Endothelial cell of hepatic sinusoid (primary cell): ENCODE measurements at regions not wholly inside any gene's neighbourhood (a gene's known extent, or its start where the extent isn't known, plus 50 kb on each side); places are given as distances from the start of the nearest gene placed in this dataset.

Source experiments
- in situ Hi-C: cut with HindIII; loops from 2 replicates; pipeline ENCODE4 v1.10.0; 2017; ENCODE audit warnings: low sequenced_read_pairs

DNA sequence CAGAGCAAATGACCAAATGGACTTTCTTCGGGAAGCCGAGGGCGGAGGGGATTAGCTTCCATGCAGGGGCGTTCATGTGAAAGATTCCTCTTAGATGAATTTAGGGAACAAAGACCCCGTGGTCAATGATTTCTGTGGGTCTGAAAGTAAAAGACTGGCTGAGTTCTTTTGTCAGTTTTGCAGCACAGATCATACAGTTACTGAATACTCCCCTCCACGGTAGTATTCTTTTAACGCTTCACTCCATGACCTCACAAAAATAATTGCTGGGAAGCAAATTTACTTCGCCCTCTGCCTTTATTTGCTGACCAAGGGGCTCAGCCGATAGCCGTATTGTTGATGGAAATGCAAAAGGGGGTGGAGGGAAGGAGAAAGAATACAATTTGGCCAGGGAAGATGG, 86.0 kb upstream of the SALL4 start:
- in situ Hi-C loops = loop anchor here (5.0 kb wide), 2 partner anchors 64 to 76 kb away; no protein-coding TSS in a partner anchor

- in situ Hi-C loops = loop anchor here (5.0 kb wide), 2 partner anchors 65 to 75 kb away; no protein-coding TSS in a partner anchor
Observed at GRCh38 chr20:51886891-51887608, 84.7 kb upstream of the SALL4 start.

- in situ Hi-C loops = loop anchor here (5.0 kb wide), 2 partner anchors 66 to 74 kb away; no protein-coding TSS in a partner anchor
Observed at GRCh38 chr20:51886341-51886740, 84.0 kb upstream of the SALL4 start.

DNA sequence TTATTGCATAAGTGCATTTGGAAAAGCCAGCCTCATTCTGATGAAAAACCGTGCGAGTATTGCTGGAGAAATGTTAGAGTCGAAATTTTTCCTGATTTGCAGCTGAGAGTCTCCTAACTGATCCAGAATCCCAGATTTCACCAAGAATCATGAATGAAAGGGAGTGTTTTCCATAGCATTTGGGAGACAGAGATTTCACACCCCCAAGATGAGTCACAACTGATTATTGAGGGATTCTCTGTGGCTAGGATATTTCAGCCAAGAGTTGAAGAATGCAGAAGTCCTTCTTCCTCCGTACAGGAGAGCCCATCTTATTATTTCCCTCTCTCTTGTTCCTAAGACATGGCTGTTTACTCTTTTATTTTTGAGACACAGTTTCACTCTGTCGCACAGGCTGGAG, 82.2 kb upstream of the SALL4 start:
- in situ Hi-C loops = no loop called here

DNA sequence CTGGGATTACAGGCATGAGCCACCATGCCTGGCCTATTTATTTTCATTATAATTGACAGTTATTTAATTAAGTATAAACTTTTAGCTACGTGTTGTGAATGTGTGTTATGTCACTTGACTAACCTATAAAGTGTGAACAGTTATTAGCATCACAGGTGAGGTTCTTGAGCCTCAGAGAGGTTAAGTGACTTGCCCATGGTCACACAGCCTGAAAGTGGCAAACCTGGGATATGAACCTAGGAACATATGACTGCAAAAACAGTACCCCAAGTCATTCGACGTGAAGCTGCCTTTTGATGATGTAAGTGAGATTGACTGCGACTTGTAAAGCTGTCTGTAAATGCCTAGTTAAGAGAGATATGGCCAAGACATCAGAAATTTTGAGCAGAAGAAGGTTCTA, 77.9 kb upstream of the SALL4 start:
- in situ Hi-C loops = no loop called here

- in situ Hi-C loops = no loop called here
Observed at GRCh38 chr20:51876313-51876940, 74.1 kb upstream of the SALL4 start.

GRCh38 chr20:51873652-51874051, 71.3 kb upstream of the SALL4 start:
- in situ Hi-C loops = no loop called here

DNA sequence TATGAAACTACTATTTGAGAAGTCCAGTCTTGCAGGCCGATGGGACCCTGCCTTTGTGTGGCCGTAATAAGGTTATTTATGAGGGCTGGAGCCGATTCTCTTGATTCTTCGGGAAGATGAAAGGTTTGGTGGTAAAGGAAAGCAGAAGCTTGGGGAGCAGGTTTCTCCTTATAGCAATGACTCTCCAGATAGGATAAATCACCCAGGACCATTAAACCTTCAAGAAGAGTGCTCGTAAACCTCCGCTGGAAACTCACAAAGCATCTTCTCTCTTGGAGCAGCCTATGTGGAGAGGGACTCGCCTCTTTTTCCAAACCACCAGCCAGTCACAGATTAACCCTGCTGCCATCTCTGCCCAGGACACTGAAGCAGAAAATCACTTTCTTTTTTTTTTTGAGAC, 69.6 kb upstream of the SALL4 start:
- in situ Hi-C loops = no loop called here

DNA sequence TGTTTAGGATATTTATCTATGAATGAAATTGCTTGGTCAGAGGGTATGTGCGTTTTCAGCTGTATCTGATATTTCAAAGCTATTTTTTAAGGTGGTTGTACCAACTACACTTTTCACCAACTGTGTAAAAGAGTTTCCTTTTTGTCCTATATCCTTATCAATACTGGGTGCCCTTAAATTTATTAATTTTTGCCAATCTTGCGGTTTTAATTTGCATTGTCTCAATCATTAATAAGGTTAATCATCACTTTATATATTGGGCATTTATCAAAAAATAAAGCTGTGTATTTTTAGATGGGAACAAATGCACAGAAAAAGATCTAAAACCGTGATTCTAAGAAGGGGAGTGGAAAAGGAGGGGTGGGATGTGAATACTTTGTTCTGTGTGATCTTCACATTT, 66.7 kb upstream of the SALL4 start:
- in situ Hi-C loops = no loop called here

DNA sequence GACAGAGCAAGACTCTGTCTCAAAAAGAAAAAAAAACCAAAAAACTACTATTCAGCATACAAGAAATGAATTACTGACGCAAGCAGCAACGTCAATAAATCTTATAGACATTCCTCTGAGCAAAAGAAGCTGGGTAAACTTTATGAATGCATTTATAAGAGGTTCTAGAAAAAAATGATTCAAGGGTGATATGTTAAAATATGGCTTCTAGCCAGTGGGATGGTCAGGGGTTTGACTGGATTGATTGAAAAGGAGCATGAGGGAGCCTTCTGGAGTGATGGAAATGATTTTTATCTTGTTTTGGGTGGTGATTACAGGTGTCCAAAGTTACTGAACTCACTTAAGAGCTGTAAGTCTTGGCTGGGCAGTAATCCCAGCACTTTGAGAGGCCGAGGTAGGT, 64.9 kb upstream of the SALL4 start:
- in situ Hi-C loops = no loop called here

DNA sequence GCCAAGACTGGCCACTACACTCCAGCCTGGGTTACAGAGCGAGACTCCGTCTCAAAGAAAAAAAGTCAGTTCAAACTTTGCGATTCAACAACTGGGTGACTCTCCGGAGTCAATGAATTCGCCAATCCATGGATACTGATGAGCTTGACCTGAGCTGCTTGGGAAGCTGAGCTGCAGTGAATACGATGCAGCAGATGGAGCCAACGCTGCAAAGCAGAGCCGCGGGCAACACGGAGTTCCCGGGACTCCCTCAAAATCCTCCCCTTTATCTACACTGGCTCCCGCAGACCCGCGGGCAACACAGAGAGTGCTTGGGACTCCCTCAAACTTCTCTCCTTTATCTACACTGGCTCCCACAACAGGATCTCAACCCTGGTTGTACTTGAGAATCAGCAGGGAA, 62.6 kb upstream of the SALL4 start:
- in situ Hi-C loops = no loop called here

GRCh38 chr20:51862796-51863195, 60.5 kb upstream of the SALL4 start:
- in situ Hi-C loops = no loop called here

GRCh38 chr20:51861726-51862466, 59.6 kb upstream of the SALL4 start:
- in situ Hi-C loops = no loop called here

DNA sequence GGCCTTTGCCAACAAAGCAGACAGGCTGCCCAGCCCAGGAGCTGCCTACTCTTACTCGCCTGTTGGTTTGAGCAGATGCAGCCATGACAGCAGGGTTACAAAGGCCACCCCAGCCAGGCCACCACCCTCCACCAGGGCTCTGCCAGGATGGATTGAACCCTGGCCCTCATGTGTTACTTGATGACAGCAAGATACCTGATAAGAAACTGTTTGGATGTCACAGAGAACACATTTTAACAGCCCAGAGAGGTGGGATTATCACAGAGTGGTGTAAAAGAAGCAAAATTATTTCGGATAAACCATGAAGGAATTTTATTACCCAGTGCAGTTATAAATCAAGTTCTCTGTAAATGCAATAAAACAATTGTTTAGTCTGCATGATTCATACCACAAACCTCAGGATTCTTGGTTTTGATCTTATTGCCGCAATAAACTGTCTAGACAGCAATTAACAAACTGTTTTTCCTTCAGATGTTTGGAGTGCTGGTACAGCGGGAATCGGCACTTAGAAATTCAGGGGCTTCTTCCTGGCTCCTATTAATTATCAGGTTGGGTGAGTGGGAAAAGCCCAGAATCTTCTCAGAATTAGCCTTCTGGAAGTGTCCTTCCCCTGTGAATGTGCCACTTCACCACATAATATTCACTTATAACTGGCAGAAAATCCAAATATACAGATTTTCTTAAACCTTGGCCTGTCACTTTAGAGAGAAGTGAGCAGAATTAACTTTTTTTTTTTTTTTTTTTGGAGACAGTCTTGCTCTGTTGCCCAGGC, 58.0 kb upstream of the SALL4 start:
- in situ Hi-C loops = no loop called here

GRCh38 chr20:51856432-51856831, 54.1 kb upstream of the SALL4 start:
- in situ Hi-C loops = no loop called here

DNA sequence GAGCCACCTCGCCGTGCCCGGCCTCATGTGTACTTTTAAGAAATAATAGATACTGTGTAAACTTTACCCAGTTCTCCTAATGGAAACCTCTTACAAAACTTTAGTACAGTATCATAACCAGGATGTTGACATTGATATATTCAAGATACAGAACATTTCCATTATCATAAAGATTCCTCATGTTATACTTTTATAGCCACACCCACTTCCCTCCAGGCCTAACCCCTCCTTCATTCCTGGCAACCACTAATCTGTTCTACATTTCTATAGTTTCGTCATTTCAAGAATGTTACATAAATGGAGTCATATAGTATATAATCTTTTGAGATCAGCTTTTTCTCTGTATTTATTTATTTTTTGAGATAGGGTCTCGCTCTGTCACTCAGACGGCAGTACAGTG, 52.6 kb upstream of the SALL4 start:
- in situ Hi-C loops = no loop called here
